C1 segment of cervical spinal cord (tissue), 14 donors: ENCODE measurements at regions not wholly inside any gene's neighbourhood (a gene's known extent, or its start where the extent isn't known, plus 50 kb on each side); places are given as distances from the start of the nearest gene placed in this dataset.
"Not testable (repeated sequence)": the region's sequence is repeated elsewhere in the genome, so short reads cannot be mapped to it uniquely, and the experiment has no call there.

Experiments used
- DNase-seq, 14 donors: peaks; one replicate each; lab custom pipeline; 2025; lab: John Stamatoyannopoulos, UW

DNA sequence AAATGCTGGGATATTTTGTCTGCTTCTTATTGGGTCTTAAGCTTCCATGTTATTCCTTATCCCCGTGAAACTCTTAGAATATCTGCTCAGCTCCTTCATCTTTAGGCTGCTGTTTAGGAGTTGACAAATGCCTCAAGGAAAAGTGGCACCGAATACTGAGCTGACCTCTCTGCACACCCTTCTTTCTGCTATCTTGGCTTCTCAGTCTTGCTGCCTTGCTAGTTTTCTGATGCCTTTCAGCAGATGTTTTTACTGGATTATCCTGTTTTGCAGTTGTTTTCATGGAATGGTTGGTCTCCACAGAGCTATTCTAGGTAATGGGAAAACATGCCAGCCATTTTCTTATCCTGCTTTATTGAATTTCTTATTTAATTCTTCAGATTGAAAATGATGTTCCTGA lies 86.3 kb downstream of the GYPE start:
- DNase-seq: no peak

DNA sequence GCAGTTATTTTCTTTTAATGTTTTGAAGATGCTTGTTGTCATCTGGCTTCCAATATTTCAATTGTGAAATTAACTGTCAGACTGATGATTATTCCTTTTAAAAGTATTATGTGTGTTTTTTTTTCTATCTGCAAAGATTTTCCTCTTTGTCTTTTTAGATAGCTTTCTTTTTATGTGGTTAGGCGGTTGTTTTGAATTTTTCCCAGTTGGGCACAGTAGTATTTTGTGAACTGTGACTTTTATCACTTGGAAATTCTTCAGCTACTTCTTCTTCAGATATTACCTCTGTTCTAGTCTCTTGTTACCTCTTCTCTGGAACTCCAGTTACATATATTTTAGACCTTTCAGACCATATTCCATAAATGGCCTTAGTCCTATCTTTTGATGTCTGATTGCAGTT lies 87.5 kb downstream of the GYPE start:
- DNase-seq: not testable (repeated sequence)

DNA sequence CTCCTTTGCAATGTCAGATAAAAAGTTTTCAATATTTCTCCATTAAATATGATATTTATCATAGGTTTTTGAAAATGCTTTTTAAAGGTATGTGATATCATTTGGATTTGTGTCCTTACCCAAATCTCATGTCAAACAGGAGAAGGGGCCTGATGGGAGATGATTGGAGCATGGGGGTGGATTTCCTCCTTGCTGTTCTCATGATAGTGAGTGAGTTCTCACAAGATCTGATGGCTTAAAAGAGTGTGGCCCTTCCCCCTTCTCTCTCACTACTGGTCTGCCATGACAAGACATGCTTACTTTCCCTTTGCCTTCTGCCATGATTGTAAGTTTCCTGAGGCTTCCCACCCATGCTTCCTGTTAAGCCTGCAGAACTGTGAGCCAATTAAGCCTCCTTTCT lies 90.0 kb downstream of the GYPE start:
- DNase-seq: not testable (repeated sequence)

DNA sequence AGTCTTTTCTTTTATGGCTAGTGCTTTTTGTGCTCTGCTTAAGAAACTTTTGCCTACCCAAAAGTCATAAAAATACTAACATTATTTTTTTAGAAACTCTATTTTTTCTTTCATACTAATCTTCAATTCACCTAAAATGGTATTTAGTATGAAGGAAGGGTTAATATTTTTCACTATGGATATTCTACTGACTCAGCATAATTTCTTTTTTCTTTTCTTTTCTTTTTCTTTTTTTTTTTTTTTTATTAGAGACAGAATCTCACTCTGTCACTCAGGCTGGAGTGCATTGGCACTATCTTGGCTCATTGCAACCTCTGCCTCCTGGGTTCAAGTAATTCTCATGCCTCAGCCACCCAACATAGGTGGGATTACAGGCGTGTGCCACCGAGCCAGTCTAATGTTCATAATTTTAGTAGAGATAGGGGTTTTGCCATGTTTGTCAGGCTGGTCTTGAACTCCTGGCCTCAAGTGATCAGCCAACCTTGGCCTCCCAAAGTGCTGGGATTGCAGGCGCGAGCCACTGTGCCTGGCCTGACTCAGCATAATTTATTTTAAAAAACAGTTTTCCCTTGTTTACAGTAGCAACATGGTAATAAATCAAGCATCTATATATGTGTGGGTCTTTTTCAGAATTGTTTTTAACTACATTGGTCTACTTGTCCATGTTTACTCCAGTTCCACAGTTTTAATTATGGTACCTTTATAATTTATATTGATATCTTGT lies 91.8 kb downstream of the GYPE start:
- DNase-seq: not testable (repeated sequence)

DNA sequence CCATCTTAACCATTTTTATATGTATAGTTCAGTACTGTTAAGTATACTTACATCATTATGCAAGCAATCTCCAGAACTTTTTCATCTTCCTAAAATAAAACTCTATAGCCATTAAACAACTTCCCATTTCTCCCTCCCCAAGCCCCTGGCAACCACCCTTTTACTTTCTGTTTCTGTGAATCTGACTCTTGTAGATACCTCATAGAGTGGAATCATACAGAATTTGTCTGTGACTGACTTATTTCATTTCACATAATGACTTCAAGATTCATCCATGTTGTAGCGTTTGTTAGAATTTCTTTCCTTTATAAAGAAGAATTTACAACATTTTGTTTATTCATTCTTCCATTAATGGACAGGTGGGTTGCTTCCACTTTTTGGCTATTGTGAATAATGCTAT lies 91.2 kb upstream of the FREM3 start:
- DNase-seq: not testable (repeated sequence)

DNA sequence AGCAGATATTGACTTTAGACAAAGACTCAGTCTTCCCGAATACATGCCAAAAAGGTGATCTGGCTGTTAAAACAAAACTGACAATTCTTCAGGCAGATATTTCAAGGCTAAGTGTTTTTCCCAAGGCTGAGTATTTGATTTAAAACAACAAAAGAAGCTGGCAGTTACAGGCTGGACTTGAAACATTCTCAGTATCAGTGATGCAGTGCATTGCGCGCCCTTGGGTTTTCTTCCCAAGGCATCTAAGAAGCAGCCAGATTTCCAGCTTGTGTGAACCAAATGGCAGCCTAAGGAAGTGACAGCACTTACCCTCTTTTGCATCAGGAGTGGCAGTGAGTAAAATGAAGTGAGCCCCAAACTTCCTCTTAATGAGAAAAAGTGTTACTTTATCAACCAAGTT lies 90.0 kb upstream of the FREM3 start:
- not testable (repeated sequence) for DNase-seq

DNA sequence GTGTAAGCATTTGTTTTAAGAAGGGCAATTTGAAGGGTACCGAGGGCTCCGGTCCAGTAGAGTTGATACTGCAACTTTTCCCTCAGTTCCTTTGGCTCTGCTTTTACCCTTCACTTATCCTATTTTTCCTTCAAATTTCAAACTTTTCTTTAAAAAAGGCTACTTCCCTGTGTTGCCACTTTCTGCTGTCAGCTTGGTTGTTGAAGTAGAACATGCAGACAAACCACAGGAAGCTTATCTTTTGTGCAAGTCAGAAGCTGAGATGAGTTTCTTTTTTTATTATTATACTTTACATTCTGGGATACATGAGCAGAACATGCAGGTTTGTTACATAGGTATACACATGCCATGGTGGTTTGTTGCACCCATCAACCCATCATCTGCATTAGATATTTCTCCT lies 89.1 kb upstream of the FREM3 start:
- DNase-seq: not testable (repeated sequence)

DNA sequence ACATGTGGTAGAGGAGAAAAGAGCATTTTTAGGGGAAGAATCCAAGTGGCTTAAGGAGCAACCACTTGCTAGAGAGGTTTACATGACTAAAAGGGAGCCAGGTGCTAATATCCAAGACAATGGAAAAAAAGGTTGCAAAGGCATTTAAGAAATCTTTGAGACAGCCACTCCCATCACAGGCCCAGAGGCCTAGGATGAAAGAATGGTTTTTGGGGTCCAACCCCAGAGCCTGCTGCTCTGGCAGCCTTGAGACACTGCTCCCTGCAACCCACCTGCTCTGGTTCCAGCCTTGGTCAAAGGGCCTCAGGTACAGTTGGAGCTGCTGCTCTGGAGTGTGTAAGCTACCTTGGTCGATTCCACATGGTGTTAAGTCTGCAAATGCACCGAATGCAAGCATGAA lies 84.1 kb upstream of the FREM3 start:
- DNase-seq: no peak

DNA sequence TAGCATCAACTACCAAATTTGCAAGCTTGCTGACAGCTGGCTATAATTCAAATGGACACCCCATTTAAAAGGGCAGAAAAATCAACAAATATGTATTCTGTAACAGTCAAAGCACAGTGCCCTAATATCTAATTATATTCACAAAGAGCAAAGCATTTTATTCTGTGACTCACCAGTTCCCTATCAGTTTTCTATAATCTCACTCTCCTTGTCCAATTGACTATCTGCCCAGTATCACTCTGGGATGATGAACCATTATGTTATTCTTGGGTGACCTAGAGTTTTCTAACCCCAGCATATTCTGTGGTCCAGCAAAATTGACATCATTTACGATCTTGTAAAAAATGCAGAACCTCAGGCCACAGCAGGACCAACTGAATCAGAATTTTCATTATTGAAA lies 82.0 kb upstream of the FREM3 start:
- DNase-seq: no peak

DNA sequence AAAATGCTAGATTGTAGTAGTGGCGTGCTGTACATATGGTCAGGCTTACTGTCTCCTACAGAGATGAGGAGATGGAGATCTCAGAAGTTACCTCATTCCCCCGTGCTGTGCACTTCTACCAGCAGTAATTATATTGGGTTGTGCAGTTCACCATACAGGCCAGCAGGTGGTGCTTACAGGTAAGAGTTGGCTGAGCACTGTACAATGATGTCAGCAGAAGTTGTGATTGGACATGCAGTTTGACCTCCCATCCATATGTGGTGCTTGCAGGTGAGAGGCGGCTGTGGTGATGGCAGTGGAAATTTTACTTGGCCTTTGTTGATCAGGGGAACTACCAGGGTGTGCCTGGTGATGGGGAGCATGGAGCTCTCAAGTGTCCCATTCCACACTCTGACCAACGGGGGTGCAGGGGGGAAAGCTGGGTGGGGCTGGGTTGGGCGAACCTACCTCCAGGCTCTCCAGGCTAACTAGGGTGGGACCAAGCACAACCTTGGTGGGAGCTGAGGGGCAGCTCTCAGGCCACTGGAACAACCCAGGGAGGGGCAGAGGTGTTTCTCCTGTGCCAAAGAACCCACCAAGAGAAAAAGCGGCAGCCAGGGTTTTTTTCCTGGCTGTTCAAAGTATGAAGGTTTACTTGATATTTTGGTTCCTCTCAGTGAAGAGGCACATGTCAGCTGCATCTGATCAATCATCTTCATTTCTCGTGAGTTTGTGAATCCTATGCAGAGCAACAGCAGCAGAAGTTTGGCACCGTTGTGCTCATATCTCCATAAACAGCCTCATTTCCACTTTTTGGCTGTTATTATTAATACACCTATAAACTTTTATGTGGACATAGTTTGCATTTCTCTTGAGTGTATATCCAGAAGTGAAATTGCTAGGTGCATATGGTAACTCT lies 73.8 kb upstream of the FREM3 start:
- peak in 1 of 14 donors; percentile 2 for DNase-seq

DNA sequence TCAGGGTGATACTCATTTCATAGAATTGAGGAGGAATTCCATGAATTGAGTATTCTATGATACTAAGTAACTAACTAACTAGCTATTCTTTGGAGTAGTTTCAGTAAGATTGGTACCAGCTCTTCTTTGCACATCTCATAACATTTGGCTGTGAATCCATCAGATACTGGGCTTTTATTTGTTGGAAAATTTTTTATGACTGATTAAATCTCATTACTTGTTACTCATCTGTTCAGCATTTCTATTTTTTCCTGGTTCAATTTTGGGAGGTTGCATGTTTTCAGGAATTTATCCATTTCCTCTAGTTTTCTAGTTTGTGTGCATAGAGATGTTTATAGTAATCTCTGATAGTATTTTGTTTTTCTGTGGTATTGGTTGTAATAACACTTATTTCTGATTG lies 70.8 kb upstream of the FREM3 start:
- no peak for DNase-seq

DNA sequence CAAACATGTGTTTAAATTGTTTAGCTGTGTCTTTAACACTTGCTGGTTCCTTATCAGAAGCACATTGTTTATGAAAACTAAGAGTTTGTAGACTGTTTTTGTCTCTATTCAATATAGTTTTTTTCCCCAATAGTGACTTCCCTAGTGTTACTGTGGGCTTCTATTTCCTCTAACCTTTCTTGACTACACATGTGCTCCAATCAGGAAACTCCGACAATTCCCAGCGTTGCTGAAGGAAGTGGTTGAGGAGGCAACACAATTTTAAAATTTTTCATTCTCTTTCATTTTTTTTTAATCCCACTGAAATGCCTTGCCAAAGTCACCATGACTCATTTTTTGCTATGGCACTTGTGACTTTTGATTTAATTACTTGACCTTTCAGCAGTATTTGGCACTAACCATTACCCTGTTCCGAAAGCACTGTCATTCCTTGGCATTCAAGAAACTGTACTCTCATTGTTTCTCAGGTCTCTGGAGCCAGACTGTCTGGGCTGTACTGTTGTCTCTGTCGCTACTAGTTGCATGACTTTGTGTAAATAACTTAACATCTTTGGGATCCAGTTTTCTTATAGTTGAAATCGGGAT lies 67.6 kb upstream of the FREM3 start:
- no peak for DNase-seq

DNA sequence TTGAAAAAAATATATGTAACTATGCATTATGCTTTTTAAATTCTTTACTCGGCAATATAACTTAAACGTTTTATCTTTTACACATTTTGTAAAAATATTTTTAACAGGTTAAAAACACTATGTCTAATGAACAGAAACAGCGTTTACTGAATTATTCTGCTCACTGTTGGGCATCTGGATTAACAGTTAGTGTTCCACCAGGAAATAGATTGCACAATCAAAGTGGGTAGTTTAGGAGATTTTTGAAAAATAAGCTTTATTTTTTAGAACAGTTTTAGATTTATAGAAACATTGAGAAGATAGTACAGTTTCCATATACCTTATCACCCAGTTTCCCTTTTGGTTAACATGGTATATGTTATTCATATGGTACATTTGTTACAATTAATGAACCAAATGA lies 63.1 kb upstream of the FREM3 start:
- DNase-seq: no peak

DNA sequence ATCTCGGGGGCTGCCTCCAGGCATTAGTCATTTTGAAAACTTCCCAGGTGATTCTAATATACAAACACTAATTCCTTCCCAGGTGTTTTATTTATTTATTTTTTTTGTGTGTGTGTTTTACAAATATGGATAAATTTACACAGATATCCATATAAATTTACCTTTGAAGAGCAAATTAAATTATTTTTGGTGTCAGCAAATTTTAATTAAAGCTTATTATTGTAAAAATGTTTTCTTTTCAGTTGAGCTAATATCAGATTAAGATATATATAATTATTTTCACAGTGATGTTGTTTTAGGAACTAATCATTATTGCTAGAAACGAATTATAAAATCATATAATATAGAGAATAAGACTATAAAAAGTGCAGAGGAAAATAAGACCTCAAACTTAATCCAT lies 62.0 kb upstream of the FREM3 start:
- no peak for DNase-seq
